ENCODE measurements at regions not wholly inside any gene's neighbourhood (a gene's known extent, or its start where the extent isn't known, plus 50 kb on each side); places are given as distances from the start of the nearest gene placed in this dataset.

DNA sequence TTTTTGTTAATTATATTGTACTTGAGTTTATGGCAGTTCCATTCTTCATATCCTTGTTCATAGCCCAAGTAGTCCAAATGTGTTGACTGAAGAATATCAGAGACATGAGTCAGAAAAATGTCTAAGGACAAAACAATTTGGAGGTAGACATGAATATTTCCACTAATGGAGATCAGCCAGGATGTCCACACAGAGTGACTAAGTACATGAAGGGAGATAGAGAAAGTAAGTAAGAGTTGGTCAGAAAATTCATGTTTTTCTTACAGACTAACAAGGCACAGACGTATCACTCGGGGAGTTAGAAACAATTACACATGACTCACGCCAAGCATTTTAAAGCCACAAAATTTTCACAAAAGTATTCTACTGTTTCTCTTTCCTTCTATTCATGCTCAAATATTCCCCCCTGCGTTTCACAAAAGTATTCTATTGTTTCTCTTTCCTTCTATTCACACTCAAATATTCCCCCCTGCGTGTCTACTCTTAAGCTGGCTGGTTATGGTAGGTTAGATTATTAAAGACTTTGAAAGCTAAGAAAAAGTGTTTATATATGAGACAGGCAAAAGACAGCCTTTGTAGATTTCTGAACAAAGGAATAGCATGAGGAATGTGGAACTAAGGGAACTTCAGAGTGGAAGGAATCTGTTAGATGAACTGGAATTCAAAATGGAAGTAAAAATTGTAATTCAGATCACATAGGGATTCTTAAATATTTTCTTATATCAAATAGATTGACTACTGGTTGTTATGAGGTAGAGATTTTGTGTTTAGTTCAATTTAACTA, 648.7 kb upstream of the CCDC54 start:
- DNase-seq: no peak

DNA sequence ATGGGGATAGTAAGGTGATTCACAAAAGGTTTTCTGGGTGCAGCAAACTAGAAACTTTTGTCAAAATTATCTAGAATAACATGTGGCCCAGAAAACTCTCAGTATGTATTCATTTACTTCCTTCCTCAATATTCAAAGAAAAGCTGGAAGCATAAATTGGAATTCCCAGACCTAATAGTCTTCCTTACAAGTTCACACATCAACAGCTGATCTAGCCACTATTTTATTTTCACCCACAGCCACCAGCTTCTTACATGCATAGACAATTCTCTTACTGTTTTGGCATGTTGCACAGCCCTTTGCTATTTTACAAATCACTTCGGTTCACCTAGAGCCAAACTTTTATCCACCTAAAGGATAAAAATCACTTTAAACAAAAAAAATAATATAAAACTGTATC, 647.8 kb upstream of the CCDC54 start:
- no peak for DNase-seq

DNA sequence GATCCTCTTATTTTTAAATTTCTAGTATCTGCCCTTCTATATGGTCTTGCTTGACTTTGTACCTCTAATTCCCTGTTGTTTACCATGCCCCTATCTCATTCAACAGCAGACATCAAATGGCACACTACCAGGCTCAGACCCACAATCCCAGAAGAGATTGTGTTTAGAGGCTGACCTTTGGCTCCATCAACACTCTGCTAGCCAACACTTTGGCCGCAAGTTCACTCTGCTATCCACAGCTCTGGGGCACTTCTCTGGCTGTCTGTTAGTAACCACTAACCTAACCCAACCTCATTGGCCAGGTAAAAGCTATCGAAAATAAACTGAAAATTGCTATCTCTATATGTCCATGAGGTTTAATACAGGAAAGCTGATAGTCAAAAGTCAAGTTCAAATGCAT, 646.0 kb upstream of the CCDC54 start:
- DNase-seq: no peak

DNA sequence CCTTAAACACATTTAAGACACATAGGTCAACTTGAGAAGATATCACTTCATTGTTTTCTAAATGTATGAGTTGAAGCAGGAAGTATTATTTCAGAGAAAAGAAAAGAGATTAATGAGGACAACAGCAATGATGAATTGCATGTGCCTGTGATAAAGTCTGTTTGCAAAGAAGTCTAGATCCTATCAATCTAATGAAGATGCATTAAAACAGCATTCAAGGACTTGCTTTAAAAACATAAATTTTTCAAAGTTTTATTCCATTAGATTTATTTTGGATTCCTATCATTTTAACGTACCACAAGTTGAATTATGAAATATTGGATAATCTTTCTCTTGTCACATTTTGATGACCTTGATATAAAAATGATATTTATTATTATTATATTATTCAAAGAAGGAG, 642.5 kb upstream of the CCDC54 start:
- no peak for DNase-seq

DNA sequence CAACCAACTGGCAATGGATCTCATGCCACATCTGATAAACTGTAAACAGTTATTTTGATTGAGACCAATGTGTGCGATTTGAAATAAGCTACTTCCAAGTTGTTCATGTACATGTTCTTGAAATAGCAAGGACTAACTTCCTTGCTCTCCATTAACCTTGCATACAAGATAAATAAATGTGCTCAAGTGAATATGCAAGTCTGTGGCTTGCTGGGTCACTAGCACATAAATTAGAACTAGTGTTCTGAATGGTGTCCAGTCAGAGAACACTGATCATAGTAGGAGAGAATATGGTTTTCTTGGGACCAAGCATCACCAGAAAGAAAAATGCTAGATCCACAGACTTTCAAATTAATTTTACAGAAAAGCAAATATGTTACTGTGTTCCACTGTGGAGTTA, 640.0 kb upstream of the CCDC54 start:
- DNase-seq: no peak

DNA sequence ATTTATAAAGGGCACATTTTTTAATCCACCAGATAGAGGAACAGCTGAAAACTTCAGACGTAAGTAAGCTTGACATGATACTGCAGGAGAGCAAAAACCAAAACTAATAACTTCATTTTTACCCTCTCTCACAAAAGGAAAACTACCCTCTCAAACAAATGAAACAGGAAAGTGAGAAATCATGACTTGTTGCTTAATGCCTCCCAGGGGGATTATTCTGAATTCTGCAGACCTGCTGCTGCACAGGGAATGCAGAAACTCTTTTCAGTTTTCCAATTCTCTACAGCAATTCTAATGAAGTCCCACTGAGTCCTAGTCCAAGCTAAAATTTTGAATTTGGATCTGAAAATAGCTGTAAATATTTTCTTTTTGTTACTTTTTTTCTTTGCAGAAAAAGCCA, 637.1 kb upstream of the CCDC54 start:
- no peak for DNase-seq

DNA sequence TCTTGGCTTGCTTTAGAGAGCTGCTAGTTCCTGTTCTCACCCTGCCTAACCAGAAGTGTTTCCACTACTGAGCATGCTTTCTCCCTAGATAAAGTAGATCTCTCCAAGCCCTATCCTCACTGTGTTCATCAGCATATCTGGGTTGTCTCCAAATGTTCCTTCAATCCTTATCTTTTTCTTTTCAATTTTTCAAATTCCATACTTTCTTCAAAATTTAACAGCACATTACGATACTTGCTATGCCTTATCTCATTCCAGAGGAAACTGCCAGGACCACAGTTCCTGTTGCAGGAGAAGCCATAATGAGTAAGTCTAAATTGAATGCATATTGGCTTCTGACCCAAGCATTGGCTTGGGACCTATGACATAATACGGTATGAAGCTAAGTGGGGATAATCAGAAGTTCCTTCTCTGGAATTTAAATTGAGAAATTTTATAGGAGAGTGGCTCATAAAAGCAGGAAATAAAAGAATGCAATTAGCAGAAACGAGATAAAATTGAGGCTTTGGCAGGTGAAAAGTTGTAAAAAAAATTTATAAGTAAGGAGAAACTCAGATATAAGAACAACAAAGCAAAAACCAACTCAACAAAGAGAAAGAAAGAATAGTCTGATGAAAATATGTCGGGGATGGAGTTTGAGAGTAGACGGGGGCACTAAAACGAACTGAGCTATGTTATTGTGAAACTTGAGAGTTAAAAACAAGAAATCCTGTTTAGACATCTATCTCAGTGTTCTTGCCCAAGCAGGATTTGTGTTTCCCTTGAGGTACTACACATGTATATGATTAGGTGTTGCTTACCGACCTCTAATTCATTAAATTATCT, 631.7 kb upstream of the CCDC54 start:
- DNase-seq: no peak

DNA sequence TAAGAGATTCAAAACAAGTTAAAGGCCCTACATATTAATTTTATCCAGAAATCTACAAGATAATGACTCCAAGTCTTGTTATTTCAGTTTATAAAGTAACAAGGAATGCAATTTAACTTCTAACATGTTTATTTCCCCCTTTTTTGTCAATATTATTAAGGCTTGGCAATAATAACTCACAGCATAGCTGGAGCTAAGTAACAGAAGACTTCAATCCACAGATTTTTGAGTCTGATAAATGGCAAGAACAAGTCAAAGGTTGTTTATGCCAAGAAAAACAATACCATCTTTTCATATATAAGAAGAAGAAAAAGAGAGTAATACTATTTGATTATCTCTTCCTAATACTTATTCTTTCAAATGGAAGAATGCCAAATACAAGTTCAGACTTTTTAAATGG, 631.0 kb upstream of the CCDC54 start:
- no peak for DNase-seq

DNA sequence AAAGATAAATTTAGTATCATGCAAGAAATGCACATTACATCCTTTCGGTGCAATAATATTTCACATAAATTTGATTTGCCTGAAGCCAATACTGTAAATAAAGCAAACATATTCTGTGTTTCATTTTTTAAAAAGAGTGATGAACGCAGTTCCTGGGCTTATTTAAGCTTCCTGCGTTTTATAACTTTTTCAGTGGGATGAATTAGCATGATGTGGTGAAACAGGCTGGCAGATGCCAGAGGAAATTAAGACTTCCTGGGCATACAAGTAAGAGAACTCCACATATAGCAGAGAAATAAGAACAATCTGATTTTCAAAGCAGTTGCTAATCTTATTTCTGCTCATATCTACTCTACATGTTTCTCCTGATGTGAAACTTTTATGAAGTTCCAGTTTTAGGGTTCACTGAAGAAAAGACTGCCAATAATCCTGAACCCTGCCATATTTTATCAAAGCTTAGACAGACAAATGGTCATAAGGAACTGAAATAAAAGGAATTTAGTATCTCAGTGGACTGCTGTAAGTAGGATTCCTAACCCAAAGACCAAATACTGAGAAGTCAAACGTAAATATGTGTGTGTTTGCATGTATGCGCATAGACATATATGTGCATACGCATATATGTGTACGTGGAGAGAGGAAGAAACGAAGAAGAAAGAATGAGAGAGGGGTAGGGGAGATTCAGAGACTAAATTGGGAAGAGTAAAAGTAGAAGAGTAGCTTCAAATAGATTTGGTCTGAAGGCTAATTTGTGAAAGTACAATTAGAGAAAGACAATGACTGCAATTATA, 628.6 kb upstream of the CCDC54 start:
- DNase-seq: no peak

DNA sequence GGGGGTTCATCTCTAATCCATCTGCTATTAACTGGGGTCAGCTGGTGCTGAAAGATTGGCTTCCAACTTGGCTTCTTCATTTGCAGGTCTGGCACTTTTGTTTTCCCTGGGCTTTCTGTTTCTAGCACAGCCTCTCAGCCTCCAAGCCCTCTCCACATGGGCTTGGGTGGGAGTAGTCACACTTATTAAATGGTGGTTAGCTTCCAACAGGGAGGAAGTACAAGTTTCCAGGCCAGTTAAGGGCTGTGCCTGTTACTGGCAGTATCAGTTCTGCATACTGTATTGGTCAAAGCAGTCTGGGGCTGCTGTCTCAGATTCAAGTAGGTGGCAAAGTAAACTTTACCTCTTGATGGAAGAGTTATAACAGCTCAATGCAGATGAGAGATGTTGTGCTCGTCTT, 627.1 kb upstream of the CCDC54 start:
- no peak for DNase-seq

DNA sequence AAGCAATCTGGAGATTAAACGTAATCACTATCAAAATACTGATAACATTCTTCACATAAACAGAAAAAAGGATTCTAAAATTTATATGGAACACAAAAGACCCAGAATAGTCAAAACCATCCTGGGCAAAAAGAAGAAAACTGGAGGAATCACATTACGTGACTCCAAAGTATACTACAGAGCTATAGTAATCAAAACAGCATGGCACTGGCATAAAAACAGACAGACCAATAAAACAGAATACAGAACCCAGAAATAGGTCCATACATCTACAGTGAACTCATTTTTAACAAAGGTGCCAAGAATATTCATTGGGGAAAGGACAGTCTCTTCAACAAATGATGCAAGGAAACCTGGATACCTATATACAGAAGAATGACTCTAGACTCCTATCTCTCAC, 621.9 kb upstream of the CCDC54 start:
- no peak for DNase-seq

DNA sequence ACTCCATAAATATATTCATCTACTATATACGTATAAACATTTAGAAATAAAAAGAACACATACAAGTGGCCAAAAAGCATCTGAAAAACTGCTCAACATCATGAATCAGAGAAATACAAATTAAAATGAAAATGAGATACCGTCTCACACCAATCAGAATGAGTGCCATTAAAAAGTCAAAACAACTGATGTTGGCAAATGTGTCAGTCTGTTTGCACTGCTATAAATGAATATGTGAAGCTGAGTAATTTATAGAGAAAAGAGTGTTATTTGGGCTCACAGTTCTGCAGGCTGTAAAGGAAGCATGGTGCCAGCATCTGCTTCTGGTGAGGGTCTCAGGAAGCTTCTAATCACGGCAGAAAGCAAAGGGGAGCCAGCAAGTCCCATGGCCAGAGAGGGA, 620.3 kb upstream of the CCDC54 start:
- no peak for DNase-seq

DNA sequence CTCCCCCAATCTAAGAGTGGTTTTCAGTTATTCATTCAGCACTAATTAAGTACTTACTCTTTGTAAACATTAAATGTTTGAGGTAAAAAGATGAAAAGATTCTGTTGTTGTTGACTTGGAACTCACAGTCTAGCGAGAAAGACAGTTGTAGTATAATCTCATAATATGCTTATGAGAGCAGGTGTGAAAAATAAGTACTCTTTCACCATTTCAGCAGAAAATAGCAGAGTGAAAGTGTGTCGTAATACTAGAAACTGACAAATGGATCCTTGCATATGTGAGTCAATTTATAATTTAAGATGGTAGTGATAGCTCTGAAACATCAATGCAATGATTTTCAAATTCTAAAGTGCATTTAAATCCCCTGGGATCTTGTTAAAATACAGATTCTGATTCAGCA, 618.8 kb upstream of the CCDC54 start:
- no peak for DNase-seq

DNA sequence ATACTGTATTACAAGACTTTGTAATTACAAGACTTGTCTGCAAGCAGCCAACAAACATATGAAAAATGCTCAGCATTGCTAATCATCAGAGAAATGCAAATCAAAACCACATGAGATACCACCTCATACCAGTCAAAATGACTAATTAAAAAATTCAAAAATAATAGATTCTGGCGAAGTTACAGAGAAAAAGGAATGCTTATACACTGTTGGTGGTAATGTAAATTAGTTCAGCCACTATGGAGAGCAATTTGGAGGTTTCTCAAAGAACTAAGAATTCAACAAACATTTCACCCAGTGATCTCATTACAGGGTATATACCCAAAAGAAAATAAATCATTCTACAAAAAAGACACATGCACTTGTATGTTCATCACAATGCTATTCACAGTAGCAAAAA, 617.5 kb upstream of the CCDC54 start:
- DNase-seq: no peak

DNA sequence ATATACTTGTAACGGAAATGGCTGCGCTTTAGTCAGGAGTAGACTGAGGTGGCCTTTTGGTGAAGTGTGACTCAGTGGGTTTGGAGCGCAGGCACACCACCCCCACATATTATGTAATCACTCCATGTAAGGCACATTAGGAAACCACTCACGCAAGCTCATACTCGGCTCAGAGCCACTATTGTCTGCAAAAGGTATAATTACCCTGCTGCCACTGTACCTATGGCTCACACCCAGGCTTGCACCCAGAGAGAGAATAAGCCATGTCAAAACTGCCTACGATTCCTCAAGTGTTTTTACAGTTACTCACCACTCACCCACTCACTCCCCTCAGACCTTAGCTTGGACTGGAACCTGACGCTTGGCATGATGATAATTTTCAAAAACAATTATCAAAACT, 611.9 kb upstream of the CCDC54 start:
- DNase-seq: no peak

DNA sequence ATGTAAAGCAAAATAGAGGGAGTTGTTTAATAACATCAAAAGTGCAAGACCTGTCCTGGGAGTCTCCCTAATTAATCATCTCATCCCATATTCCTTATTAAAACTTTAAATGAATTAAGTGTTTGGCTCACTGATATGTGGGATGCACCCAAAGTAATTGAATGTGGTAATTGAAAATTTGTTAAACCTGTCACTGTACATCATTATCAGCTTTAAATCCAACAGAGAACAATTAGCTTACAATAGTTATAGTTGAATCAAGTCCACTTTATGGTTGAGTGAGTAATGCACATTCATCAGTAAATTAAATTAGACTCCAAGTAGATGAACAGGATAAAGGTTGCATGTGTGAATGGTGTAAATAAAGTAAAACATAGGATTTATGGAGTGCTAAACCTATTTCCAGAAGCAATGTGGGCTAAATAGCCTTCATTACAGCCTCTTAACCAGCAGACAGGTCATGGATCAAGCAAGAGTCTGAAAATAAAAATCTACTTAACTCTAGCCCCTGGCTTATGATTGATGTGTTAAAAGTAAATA, 608.2 kb upstream of the CCDC54 start:
- DNase-seq: no peak

DNA sequence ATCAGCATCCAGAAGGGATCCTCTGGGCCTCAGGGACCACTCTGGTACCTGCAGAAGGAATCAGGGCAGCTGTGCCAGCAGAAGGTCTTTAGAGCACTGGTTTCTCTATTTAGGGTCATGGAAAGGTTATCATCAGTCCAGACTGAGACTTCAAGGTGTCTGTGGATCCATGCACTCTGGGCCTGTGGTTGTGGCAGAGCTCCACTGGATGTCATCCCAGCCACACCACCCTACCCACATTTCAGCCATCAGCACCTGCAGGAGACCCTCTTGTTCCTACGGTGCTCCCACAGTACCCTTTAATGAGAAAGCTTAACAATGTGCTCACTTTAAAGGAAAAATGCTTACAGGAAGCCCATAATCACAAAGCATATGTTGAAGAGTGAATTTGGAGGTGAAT, 603.4 kb upstream of the CCDC54 start:
- no peak for DNase-seq

DNA sequence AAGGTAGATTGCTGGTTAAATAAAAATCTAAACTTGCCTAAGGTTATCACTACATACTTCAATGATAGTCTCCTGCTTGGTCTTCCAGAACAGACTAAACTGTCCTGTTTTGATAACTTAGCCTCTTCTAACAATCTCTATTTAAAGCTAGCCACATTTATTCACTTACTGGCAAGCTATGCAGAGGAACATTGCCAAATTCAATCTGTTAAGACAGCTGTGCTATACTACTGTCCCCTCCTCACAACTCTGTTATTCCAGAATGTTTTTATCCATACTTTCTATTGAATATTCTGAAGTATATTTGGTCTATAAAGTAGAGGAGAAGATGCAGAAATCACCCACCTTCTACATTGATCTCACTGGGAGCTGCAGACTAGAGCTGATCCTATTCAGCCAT, 594.0 kb upstream of the CCDC54 start:
- DNase-seq: no peak

DNA sequence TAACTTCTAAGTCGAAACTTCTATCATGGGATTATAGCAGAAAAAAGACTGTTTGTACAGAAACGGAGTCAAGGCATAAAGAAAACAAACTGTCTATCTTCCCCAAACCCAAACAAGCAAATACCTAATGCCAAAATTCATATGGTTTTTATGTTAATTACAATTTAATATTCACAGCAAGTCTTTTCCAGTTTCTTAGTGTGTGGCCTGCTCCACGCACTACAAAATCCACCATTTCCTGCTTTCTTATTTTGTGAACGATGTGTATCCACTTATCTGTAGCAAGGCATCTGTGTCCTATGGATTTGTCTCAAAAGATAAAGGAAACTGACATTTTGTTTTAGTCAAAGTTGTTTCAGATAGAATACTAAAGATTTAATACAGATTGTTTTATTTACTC, 588.0 kb upstream of the CCDC54 start:
- DNase-seq: no peak

DNA sequence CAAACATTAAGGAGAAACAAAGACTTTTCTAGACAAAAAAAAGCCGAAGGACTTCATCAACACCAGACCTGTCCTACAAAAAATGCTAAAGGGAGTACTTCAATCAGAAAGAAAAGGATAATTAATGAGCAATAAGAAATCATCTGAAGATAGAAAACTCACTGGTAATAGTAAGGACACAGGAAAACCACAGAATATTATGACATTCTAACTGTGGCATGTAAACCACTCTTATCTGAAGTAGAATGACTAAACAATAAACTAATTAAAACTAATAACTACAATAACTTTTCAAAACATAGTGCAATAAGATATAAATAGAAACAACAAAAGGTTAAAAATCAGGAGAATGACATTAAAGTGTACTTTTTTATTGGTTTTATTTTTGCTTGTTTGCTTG, 584.5 kb upstream of the CCDC54 start:
- DNase-seq: no peak

DNA sequence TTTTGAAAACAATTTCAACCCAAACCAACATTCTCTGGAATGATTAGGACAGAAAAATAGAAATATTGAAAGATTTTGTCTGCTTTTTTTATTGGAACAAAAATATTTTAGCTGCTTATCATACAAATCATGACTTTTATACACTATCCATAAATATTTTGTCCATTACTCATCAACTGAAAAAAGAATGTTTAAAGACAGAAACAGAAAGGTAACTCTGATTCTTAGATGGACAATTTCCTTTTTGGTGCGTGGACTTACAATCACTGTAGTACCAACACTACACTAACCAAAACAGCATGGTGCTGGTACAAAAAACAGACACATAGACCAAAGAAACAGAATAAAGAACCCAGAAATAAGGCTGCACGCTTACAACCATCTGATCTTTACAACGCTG, 582.8 kb upstream of the CCDC54 start:
- DNase-seq: no peak

DNA sequence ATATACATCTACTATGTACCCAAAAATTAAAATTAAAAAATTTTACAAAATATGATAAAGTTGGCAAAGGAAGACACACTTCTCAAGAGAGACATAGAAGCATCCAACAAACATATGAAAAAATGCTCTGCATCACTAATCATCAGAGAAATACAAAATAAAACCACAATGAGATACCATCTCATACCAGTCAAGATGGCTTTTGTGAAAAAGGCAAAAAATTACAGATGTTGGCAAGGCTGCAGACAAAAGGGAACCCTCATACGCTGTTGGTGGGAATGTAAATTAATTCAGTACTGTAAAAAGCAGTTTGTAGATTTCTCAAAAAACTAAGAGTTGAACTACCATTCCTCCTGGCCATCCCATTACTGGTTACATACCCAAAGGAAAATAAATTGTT, 581.7 kb upstream of the CCDC54 start:
- DNase-seq: no peak

DNA sequence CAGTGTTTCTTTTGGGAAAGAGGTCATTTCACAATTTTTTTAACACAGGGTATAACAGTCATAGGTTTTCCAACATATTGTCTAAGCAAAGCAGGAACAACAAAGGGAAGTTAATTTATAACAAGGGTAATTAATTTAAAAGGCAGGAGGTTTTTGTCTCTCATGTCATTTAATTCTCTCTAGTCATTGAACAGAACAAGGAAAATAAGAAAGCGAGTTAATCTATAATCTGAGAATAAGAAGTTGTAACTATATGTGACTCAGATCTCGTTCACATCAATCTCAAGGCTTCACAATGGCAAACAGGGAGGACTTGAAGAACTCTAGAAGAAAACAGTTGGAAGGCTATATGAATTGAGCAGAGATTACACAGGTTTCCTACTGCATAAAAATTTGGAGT, 579.8 kb upstream of the CCDC54 start:
- no peak for DNase-seq

DNA sequence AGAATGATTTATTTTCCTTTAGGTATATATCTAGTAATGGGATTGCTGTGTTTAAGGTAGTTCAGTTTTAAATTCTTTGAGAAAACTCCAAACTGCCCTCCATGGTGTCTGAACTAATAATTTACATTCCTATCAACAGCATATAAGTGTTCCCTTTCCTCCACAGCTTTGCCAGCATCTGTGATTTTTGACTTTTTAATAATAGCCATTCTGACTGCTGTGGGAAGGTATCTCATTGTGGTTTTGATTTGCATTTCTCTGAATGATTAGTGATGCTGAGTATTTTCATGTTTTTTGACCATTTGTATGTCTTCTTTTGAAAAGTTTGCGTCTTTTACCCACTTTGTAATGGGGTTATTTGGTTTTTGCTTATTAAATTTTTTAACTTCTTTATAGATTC, 571.6 kb upstream of the CCDC54 start:
- DNase-seq: no peak
